Loucy (cell line): ENCODE measurements at regions not wholly inside any gene's neighbourhood (a gene's known extent, or its start where the extent isn't known, plus 50 kb on each side); places are given as distances from the start of the nearest gene placed in this dataset.

Source experiments
- H2AFZ ChIP-seq: fragments of 200-600 bp; sonication (generic); 2 replicates; pipeline ENCODE4 v1.6.0; 2016; ENCODE audit warnings: antibody characterized with exemption, mild to moderate bottlenecking, low read length, moderate library complexity
- H3F3A ChIP-seq: fragments of 200-600 bp; 2 replicates; pipeline ENCODE4 v1.6.0; 2016; ENCODE audit warnings: antibody characterized with exemption, low read depth, mild to moderate bottlenecking
- H3K27me3 ChIP-seq: fragments of 200-600 bp; sonication (generic); 2 replicates; pipeline ENCODE4 v1.6.1; 2014; ENCODE audit warnings: low read length, mild to moderate bottlenecking; ENCODE audit not compliant: insufficient read depth, poor library complexity, severe bottlenecking
- H3K36me3 ChIP-seq: fragments of 200-600 bp; sonication (generic); 2 replicates; pipeline ENCODE4 v1.6.1; 2016; ENCODE audit warnings: low read length; ENCODE audit not compliant: insufficient read depth
- H3K4me1 ChIP-seq: fragments of 200-600 bp; sonication (generic); 2 replicates; pipeline ENCODE4 v1.5.1; 2014; ENCODE audit warnings: low read length, mild to moderate bottlenecking; ENCODE audit not compliant: insufficient read depth, poor library complexity, severe bottlenecking
- H3K4me2 ChIP-seq: fragments of 200-600 bp; sonication (generic); 2 replicates; pipeline ENCODE4 v1.6.0; 2014; ENCODE audit warnings: antibody characterized with exemption, low read length, low read depth, mild to moderate bottlenecking; ENCODE audit not compliant: poor library complexity, severe bottlenecking
- H3K4me3 ChIP-seq: fragments of 200-600 bp; sonication (generic); 2 replicates; pipeline ENCODE4 v1.5.1; 2014; ENCODE audit warnings: low read length, mild to moderate bottlenecking, mixed read lengths; ENCODE audit not compliant: poor library complexity, severe bottlenecking
- H3K79me2 ChIP-seq: fragments of 200-600 bp; sonication (generic); 2 replicates; pipeline ENCODE4 v1.6.1; 2014; ENCODE audit warnings: low read length; ENCODE audit not compliant: insufficient read depth
- H3K9ac ChIP-seq: fragments of 200-600 bp; sonication (generic); 2 replicates; pipeline ENCODE4 v1.6.0; 2014; ENCODE audit warnings: mild to moderate bottlenecking, low read depth, low read length, moderate library complexity; ENCODE audit not compliant: poor library complexity, severe bottlenecking
- H3K9me2 ChIP-seq: fragments of 200-600 bp; sonication (generic); replicated peaks from 2 replicates; pipeline ENCODE4 v1.6.1; 2016; ENCODE audit warnings: low read depth, low read length, mixed read lengths
- H3K9me3 ChIP-seq: fragments of 200-600 bp; sonication (generic); 2 replicates; pipeline ENCODE4 v1.6.1; 2014; ENCODE audit warnings: mild to moderate bottlenecking, antibody characterized with exemption, low read length, low read depth; ENCODE audit not compliant: insufficient read depth
- H4K20me1 ChIP-seq: fragments of 200-600 bp; sonication (generic); 2 replicates; pipeline ENCODE4 v1.6.0; 2014; ENCODE audit warnings: antibody characterized with exemption, low read length, mild to moderate bottlenecking; ENCODE audit not compliant: insufficient read depth, poor library complexity, severe bottlenecking
- CTCF ChIP-seq: fragments of 200-600 bp; sonication (generic); conservative IDR thresholded peaks from 2 replicates; pipeline ENCODE4 v1.5.1; 2014; ENCODE audit warnings: mild to moderate bottlenecking, antibody characterized with exemption, low read length
- EZH2phosphoT487 ChIP-seq: fragments of 200-600 bp; IDR thresholded peaks from 2 replicates; pipeline ENCODE4 v1.6.1; 2018; ENCODE audit warnings: antibody characterized with exemption, mild to moderate bottlenecking, moderate library complexity, borderline replicate concordance

- no peak overlapping the region for H3K4me2 ChIP-seq
- no peak overlapping the region for H2AFZ ChIP-seq
- no peaks in the 10 kb centered on the region for H3F3A ChIP-seq
- no peaks in the 10 kb centered on the region for H4K20me1 ChIP-seq
- peaks cover 21% of the 10 kb centered on the region for H3K4me1 ChIP-seq
- no peak overlapping the region for H3K4me3 ChIP-seq
- H3K9ac ChIP-seq = no peak overlapping the region
- H3K36me3 ChIP-seq = no peaks in the 10 kb centered on the region
- no peaks in the 10 kb centered on the region for H3K27me3 ChIP-seq
- H3K79me2 ChIP-seq = no peaks in the 10 kb centered on the region
- H3K9me2 ChIP-seq = no peaks in the 10 kb centered on the region
- TF ChIP-seq EZH2phosphoT487 = no peak
- no peak for TF ChIP-seq CTCF
- H3K9me3 ChIP-seq = no peaks in the 10 kb centered on the region
Observed at GRCh38 chr4:155546451-155546850, 120.2 kb upstream of the GUCY1A1 start.

- H3K4me1 ChIP-seq = peaks cover 21% of the 10 kb centered on the region
- no peaks in the 10 kb centered on the region for H3K9me3 ChIP-seq
- no peak overlapping the region for H3K4me3 ChIP-seq
- H3K79me2 ChIP-seq = no peaks in the 10 kb centered on the region
- no peak overlapping the region for H3K9ac ChIP-seq
- no peak overlapping the region for H2AFZ ChIP-seq
- no peaks in the 10 kb centered on the region for H3K27me3 ChIP-seq
- H3F3A ChIP-seq = no peaks in the 10 kb centered on the region
- H3K9me2 ChIP-seq = no peaks in the 10 kb centered on the region
- no peak for TF ChIP-seq EZH2phosphoT487
- no peak for TF ChIP-seq CTCF
- no peaks in the 10 kb centered on the region for H3K36me3 ChIP-seq
- no peaks in the 10 kb centered on the region for H4K20me1 ChIP-seq
- no peak overlapping the region for H3K4me2 ChIP-seq
Observed at GRCh38 chr4:155545456-155545855, 121.2 kb upstream of the GUCY1A1 start.

GRCh38 chr4:155544547-155544946 lies 122.1 kb upstream of the GUCY1A1 start:
- H3F3A ChIP-seq = no peaks in the 10 kb centered on the region
- TF ChIP-seq EZH2phosphoT487 = no peak
- H3K9me3 ChIP-seq = no peaks in the 10 kb centered on the region
- H3K4me1 ChIP-seq = peaks cover 21% of the 10 kb centered on the region
- no peaks in the 10 kb centered on the region for H3K36me3 ChIP-seq
- H3K9me2 ChIP-seq = no peaks in the 10 kb centered on the region
- no peak overlapping the region for H3K4me2 ChIP-seq
- H3K9ac ChIP-seq = no peak overlapping the region
- no peaks in the 10 kb centered on the region for H4K20me1 ChIP-seq
- no peaks in the 10 kb centered on the region for H3K79me2 ChIP-seq
- no peaks in the 10 kb centered on the region for H3K27me3 ChIP-seq
- no peak overlapping the region for H3K4me3 ChIP-seq
- peak overlapping the region; percentile 16; the same call in 1 of the 2 replicates for H2AFZ ChIP-seq

- Histone ChIP-seq H4K20me1 (no peaks in the 10 kb centered on the region), H3K9ac (no peak overlapping the region), H3K4me3 (no peak overlapping the region), H3F3A (no peaks in the 10 kb centered on the region), H3K79me2 (no peaks in the 10 kb centered on the region), H2AFZ (peak overlapping the region; percentile 69), H3K9me3 (no peaks in the 10 kb centered on the region), H3K4me1 (peaks cover 21% of the 10 kb centered on the region), H3K36me3 (no peaks in the 10 kb centered on the region), H3K4me2 (peak overlapping the region; percentile 33), H3K9me2 (no peaks in the 10 kb centered on the region), H3K27me3 (no peaks in the 10 kb centered on the region)
- TF ChIP-seq EZH2phosphoT487 (no peak), CTCF (no peak)
Observed at GRCh38 chr4:155543126-155543765, 123.4 kb upstream of the GUCY1A1 start.
